ENCODE measurements at regions not wholly inside any gene's neighbourhood (a gene's known extent, or its start where the extent isn't known, plus 50 kb on each side); places are given as distances from the start of the nearest gene placed in this dataset.

GRCh38 chr7:68715907-68716306 lies 882.4 kb upstream of the AUTS2 start:
- no peak for TF ChIP-seq POLR2A (IDR thresholded peaks at IDR 0.05)
- no peak for TF ChIP-seq CTCF (IDR thresholded peaks at IDR 0.05 in 4 of 5, conservative IDR thresholded peaks at IDR 0.05 in 1 of 5)

Measured in gastrocnemius medialis (tissue), 4 donors.